HepG2 (cell line): ENCODE measurements at regions not wholly inside any gene's neighbourhood (a gene's known extent, or its start where the extent isn't known, plus 50 kb on each side); places are given as distances from the start of the nearest gene placed in this dataset.

ENCODE experiments used
- RAD51 ChIP-seq: fragments of 450-650 bp; IDR thresholded peaks from 2 replicates; pipeline ENCODE4 v1.6.1; 2016; ENCODE audit warnings: borderline replicate concordance
- TF ChIP-seq, protein P1 (sequence below): IDR thresholded peaks from 2 replicates; pipeline ENCODE4 v1.6.1; 2016; ENCODE audit warnings: low read depth, borderline replicate concordance

DNA sequence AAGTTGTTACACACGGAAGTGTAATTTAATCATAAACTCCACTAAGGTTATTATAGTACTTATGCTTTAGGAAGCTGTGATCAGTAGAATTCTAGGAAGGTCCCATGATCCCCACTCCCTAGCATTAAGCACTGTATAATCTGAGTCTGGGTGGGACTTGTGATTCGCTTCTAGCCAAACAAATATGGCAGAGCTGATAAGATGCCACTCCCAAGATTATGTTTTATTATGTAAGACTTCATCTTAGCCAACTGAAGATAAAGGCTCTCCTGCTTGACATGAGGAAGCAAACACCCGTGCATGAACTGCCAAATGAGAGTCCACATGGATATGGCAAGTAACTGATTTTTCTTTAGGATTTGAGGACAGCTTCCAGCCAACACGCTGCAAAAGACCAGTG, 186.4 kb upstream of the NDST3 start:
- TF ChIP-seq RAD51 = no peak
- TF ChIP-seq, protein P1, sequence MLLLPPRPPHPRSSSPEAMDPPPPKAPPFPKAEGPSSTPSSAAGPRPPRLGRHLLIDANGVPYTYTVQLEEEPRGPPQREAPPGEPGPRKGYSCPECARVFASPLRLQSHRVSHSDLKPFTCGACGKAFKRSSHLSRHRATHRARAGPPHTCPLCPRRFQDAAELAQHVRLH = no peak
